Activated T-helper 17 cell treated with anti-CD3 and anti-CD28 coated beads, Interleukin-2, amount 50 U/mL, for 72 hours (primary cell): ENCODE measurements at regions not wholly inside any gene's neighbourhood (a gene's known extent, or its start where the extent isn't known, plus 50 kb on each side); places are given as distances from the start of the nearest gene placed in this dataset.
A peak's percentile ranks its signal among the peaks of the same experiment; 100 is the strongest.
"Not testable (repeated sequence)": the region's sequence is repeated elsewhere in the genome, so short reads cannot be mapped to it uniquely, and the experiment has no call there.

ENCODE experiments used
- ATAC-seq: fragments of 150-1000 bp; cut with Tn5 transposase; replicated peaks from 2 replicates; pipeline ENCODE4 v1.10.0; 2021; ENCODE audit warnings: mild to moderate bottlenecking, moderate library complexity
- H3K27ac Mint-ChIP-seq: one replicate; pipeline ENCODE4 v1.8.0; 2022; ENCODE audit warnings: mixed read lengths
- H3K27me3 Mint-ChIP-seq: one replicate; pipeline ENCODE4 v1.8.0; 2022; ENCODE audit warnings: mixed read lengths
- H3K36me3 Mint-ChIP-seq: one replicate; pipeline ENCODE4 v1.8.0; 2022; ENCODE audit warnings: low read depth, mild to moderate bottlenecking, mixed read lengths
- H3K4me1 Mint-ChIP-seq: one replicate; pipeline ENCODE4 v1.8.0; 2022; ENCODE audit warnings: mixed read lengths
- H3K4me3 Mint-ChIP-seq: one replicate; pipeline ENCODE4 v1.8.0; 2022; ENCODE audit warnings: mild to moderate bottlenecking, mixed read lengths
- H3K9me3 Mint-ChIP-seq: one replicate; pipeline ENCODE4 v1.8.0; 2022; ENCODE audit warnings: mixed read lengths

- H3K4me3 Mint-ChIP-seq, result no peak overlapping the region
- H3K36me3 Mint-ChIP-seq, result no peaks in the 10 kb centered on the region
- no peak for ATAC-seq
- no peak overlapping the region for H3K27ac Mint-ChIP-seq
- H3K27me3 Mint-ChIP-seq, result peaks cover 3% of the 10 kb centered on the region
- no peaks in the 10 kb centered on the region for H3K4me1 Mint-ChIP-seq
- H3K9me3 Mint-ChIP-seq, result no peaks in the 10 kb centered on the region
These were observed 269.7 kb upstream of the TPK1 start for GRCh38 chr7:145105561-145105960.

- no peak for ATAC-seq
- H3K9me3 Mint-ChIP-seq, result no peaks in the 10 kb centered on the region
- H3K36me3 Mint-ChIP-seq, result no peaks in the 10 kb centered on the region
- no peak overlapping the region for H3K4me3 Mint-ChIP-seq
- no peaks in the 10 kb centered on the region for H3K4me1 Mint-ChIP-seq
- no peak overlapping the region for H3K27ac Mint-ChIP-seq
- peaks cover 5% of the 10 kb centered on the region for H3K27me3 Mint-ChIP-seq
These were observed 268.5 kb upstream of the TPK1 start for GRCh38 chr7:145104400-145104799.

- not testable (repeated sequence) for H3K27ac Mint-ChIP-seq, H3K9me3 Mint-ChIP-seq, H3K36me3 Mint-ChIP-seq, ATAC-seq, H3K4me1 Mint-ChIP-seq, H3K4me3 Mint-ChIP-seq
- peaks cover 10% of the 10 kb centered on the region for H3K27me3 Mint-ChIP-seq
These were observed 266.3 kb upstream of the TPK1 start for GRCh38 chr7:145102199-145102598.

DNA sequence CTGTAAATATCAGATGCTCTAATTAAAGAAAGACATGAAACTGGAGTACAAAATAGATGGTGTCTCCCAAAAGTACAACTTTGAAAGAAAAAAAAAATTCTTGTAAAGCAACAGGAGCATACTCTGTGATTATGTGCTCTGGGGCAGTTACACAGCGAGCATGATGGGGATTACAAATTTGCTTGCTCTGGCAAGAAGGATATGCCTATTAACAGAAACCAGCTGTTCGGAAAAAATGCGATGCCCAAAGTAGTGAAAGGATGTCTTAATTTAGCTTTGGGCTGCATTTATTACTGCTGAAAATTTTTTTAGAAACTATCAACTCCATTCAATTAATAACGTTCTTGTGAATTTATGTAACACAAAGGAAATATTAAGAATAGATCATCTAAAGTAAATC is 256.9 kb upstream of the TPK1 start:
- no peaks in the 10 kb centered on the region for H3K4me1 Mint-ChIP-seq
- no peaks in the 10 kb centered on the region for H3K36me3 Mint-ChIP-seq
- H3K27me3 Mint-ChIP-seq, result peaks cover 10% of the 10 kb centered on the region
- no peaks in the 10 kb centered on the region for H3K9me3 Mint-ChIP-seq
- ATAC-seq, result no peak
- no peak overlapping the region for H3K27ac Mint-ChIP-seq
- H3K4me3 Mint-ChIP-seq, result no peak overlapping the region

DNA sequence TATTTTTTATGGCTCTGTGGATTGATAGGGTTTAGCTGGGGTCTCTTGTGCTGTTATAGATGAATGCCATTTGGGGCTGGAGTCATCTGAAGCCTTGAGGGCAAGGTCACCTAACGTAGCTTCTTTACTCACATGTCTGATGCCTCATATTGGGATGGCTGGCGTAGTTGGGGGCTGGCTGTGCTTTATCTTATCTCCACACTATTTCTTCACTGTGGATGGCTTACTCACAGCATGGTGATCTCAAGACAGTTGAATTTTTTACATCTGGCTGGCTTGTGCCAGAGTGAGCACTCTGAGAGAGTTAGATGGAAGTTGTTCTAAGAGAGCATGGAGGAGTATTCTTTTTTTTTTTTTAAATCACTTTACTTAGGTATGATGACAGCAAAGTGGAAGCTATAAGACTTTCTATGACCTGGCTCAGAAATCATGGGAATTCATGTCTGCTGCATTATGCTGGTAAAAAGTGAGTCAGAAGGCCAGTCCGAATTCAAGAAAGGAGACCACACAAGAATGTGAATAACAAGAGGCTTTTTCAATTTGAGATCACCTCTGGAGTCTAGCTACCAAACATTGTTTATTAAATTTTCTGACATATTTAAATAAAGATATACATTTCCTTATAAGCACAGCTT is 252.4 kb upstream of the TPK1 start:
- ATAC-seq, result no peak
- H3K9me3 Mint-ChIP-seq, result peaks cover 4% of the 10 kb centered on the region
- no peak overlapping the region for H3K27ac Mint-ChIP-seq
- peaks cover 14% of the 10 kb centered on the region for H3K27me3 Mint-ChIP-seq
- H3K4me3 Mint-ChIP-seq, result no peak overlapping the region
- no peaks in the 10 kb centered on the region for H3K4me1 Mint-ChIP-seq
- no peaks in the 10 kb centered on the region for H3K36me3 Mint-ChIP-seq

DNA sequence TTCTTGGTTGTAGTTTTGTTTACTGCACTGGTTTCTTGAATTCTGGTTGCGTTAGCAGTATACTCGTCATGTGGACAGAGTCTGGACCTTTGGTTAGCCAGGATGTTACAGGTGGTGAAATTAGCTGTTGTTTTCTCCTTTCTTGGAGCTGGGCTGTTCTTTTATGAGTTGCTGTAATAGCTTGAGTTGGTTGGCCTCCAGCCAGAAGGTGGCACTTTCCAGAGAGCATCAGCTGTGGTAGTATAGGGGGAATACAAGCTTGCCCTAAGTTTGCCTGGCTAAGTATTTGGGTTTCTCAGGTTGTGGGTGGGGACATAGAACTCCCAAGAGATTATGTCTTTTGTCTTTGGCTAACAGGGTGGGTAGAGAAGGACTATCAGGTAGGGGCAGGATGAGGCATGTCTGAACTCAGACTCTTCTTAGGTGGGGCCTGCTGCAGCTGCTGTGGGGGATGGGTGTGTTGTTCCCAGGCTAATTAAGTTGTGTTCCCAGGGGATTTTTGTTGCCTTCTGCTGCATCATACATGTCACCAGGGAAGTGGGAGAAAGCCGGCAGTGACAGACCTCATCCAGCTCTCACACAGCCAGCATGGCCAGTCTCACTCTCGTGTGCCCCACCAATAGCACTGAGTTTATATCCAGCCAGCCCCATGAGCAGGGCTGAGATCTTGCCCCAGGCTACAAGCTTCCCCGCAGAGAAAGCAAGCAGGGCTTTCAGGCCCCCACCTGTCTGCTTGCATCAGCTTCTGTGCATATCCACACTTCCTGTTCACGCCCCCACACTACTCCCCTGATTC is 246.7 kb upstream of the TPK1 start:
- no peak overlapping the region for H3K27ac Mint-ChIP-seq
- peaks cover 7% of the 10 kb centered on the region for H3K9me3 Mint-ChIP-seq
- H3K4me3 Mint-ChIP-seq, result no peak overlapping the region
- H3K36me3 Mint-ChIP-seq, result no peaks in the 10 kb centered on the region
- no peak for ATAC-seq
- H3K27me3 Mint-ChIP-seq, result peaks cover 30% of the 10 kb centered on the region
- no peaks in the 10 kb centered on the region for H3K4me1 Mint-ChIP-seq

DNA sequence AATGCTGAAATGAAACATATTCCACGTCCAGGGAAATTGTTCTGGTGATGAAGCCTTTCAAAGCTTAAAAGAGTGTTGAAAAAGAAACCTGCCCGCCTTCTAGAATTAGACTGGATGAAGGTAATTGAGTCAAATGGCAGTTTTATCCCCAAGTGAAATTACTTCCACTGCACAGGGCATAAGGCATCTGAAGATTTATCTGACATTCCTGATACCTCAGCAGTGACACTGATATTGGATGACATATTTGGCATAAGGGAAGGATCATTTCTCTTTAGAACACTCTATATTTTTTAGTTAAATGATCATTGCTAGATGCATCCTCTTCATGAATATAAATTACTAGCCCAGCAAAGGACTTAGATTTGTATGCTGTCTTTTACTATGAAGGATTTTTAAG is 229.6 kb upstream of the TPK1 start:
- Mint-ChIP-seq H3K27ac (no peak overlapping the region), H3K36me3 (no peaks in the 10 kb centered on the region), H3K9me3 (no peaks in the 10 kb centered on the region), H3K4me3 (no peak overlapping the region), H3K4me1 (no peaks in the 10 kb centered on the region), H3K27me3 (no peaks in the 10 kb centered on the region)
- ATAC-seq, result no peak

GRCh38 chr7:145064114-145064513 is 228.3 kb upstream of the TPK1 start:
- H3K36me3 Mint-ChIP-seq, result no peaks in the 10 kb centered on the region
- no peaks in the 10 kb centered on the region for H3K27me3 Mint-ChIP-seq
- no peaks in the 10 kb centered on the region for H3K4me1 Mint-ChIP-seq
- H3K9me3 Mint-ChIP-seq, result no peaks in the 10 kb centered on the region
- no peak overlapping the region for H3K27ac Mint-ChIP-seq
- H3K4me3 Mint-ChIP-seq, result no peak overlapping the region
- no peak for ATAC-seq

- Mint-ChIP-seq H3K4me3 (no peak overlapping the region), H3K9me3 (no peaks in the 10 kb centered on the region), H3K4me1 (no peaks in the 10 kb centered on the region), H3K36me3 (no peaks in the 10 kb centered on the region), H3K27me3 (no peaks in the 10 kb centered on the region), H3K27ac (no peak overlapping the region)
- ATAC-seq, result no peak
These were observed 217.9 kb upstream of the TPK1 start for GRCh38 chr7:145053781-145054180.

GRCh38 chr7:145050415-145050814 is 214.6 kb upstream of the TPK1 start:
- Mint-ChIP-seq H3K27me3 (no peaks in the 10 kb centered on the region), H3K36me3 (no peaks in the 10 kb centered on the region), H3K27ac (no peak overlapping the region), H3K4me3 (no peak overlapping the region), H3K4me1 (no peaks in the 10 kb centered on the region), H3K9me3 (no peaks in the 10 kb centered on the region)
- ATAC-seq, result no peak

GRCh38 chr7:145036604-145037405 is 201.0 kb upstream of the TPK1 start:
- no peak overlapping the region for H3K27ac Mint-ChIP-seq
- no peak overlapping the region for H3K4me3 Mint-ChIP-seq
- H3K9me3 Mint-ChIP-seq, result peaks cover 6% of the 10 kb centered on the region
- peaks cover 11% of the 10 kb centered on the region for H3K27me3 Mint-ChIP-seq
- peaks cover 4% of the 10 kb centered on the region for H3K4me1 Mint-ChIP-seq
- no peaks in the 10 kb centered on the region for H3K36me3 Mint-ChIP-seq
- peak; percentile 59 for ATAC-seq

- Mint-ChIP-seq H3K4me3 (no peak overlapping the region), H3K36me3 (no peaks in the 10 kb centered on the region), H3K4me1 (no peaks in the 10 kb centered on the region), H3K27me3 (peaks cover 5% of the 10 kb centered on the region), H3K27ac (no peak overlapping the region), H3K9me3 (peaks cover 6% of the 10 kb centered on the region)
- no peak for ATAC-seq
These were observed 195.3 kb upstream of the TPK1 start for GRCh38 chr7:145031162-145031561.

GRCh38 chr7:145030754-145031153 is 194.9 kb upstream of the TPK1 start:
- Mint-ChIP-seq H3K27ac (no peak overlapping the region), H3K4me3 (no peak overlapping the region), H3K4me1 (no peaks in the 10 kb centered on the region), H3K27me3 (peaks cover under 1% of the 10 kb centered on the region), H3K9me3 (peaks cover 6% of the 10 kb centered on the region), H3K36me3 (no peaks in the 10 kb centered on the region)
- ATAC-seq, result no peak

DNA sequence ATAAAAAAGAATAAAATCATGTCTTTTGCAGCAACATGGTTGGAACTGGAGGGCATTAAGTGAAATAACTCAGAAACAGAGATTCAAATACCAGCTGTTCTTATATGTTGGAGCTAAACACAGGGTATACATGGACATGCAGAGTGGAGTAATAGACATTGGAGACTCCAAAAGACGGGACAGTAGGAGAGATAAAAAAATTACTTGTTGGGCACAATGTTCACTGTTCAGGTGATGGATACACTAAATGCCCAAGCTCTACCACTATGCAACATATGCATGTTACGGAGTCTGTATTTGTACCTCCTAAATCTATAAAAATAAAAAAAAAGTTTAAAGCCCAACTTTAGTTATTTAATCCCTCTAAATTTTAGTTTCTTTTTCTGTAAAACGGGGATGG is 184.6 kb upstream of the TPK1 start:
- Mint-ChIP-seq H3K27ac (no peak overlapping the region), H3K36me3 (no peaks in the 10 kb centered on the region), H3K4me3 (no peak overlapping the region), H3K9me3 (no peaks in the 10 kb centered on the region), H3K27me3 (no peaks in the 10 kb centered on the region), H3K4me1 (no peaks in the 10 kb centered on the region)
- no peak for ATAC-seq

DNA sequence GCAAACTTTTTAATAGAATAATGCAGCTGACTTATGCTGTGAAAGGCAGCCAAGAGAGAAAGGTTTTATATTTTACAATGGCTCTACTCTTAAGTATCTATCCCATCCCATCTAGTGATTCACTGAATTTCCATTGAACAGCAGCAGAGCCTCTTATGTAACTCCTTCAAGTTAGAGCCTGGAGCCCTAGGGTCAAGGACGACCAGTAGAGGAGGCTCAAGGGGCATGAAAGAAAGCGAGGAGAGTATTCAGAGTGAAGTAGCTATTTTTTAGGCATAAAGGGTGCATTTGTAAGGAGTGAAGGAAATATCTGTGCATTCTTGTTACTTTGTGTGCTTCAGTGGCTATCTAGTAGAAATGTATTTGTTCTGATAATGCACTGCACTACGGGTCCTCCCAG is 180.2 kb upstream of the TPK1 start:
- Mint-ChIP-seq H3K4me1 (no peaks in the 10 kb centered on the region), H3K36me3 (no peaks in the 10 kb centered on the region), H3K4me3 (no peak overlapping the region), H3K27me3 (no peaks in the 10 kb centered on the region), H3K9me3 (no peaks in the 10 kb centered on the region), H3K27ac (no peak overlapping the region)
- no peak for ATAC-seq
